RKO (cell line): ENCODE measurements at regions not wholly inside any gene's neighbourhood (a gene's known extent, or its start where the extent isn't known, plus 50 kb on each side); places are given as distances from the start of the nearest gene placed in this dataset.
"Not testable (repeated sequence)": the region's sequence is repeated elsewhere in the genome, so short reads cannot be mapped to it uniquely, and the experiment has no call there.

Experiments used
- DNase-seq: peaks from one replicate; pipeline ENCODE4 v3.0.0-alpha.2; 2016; ENCODE audit warnings: low spot score

- no peak for DNase-seq
Measured at GRCh38 chr22:45061332-45061731, 51.5 kb upstream of the PHF21B start.

GRCh38 chr22:45064313-45065278, 54.8 kb upstream of the PHF21B start:
- DNase-seq = peak; percentile 43

GRCh38 chr22:45065726-45066125, 55.9 kb upstream of the PHF21B start:
- DNase-seq = no peak

GRCh38 chr22:45067731-45068130, 57.9 kb upstream of the PHF21B start:
- DNase-seq = no peak

GRCh38 chr22:45069925-45070324, 60.1 kb upstream of the PHF21B start:
- DNase-seq = no peak

GRCh38 chr22:45071618-45072017, 61.8 kb upstream of the PHF21B start:
- no peak for DNase-seq

GRCh38 chr22:45072322-45072903, 62.6 kb upstream of the PHF21B start:
- DNase-seq = peak; percentile 77

- DNase-seq = no peak
Measured at GRCh38 chr22:45073064-45073463, 63.3 kb upstream of the PHF21B start.

- no peak for DNase-seq
Measured at GRCh38 chr22:45077286-45077685, 67.5 kb upstream of the PHF21B start.

GRCh38 chr22:45077826-45078334, 68.1 kb upstream of the PHF21B start:
- DNase-seq = no peak

- no peak for DNase-seq
Measured at GRCh38 chr22:45082795-45083194, 73.0 kb upstream of the PHF21B start.

GRCh38 chr22:45083659-45084305, 74.0 kb upstream of the PHF21B start:
- DNase-seq = peak; percentile 61

- no peak for DNase-seq
Measured at GRCh38 chr22:45084400-45084920, 74.7 kb upstream of the PHF21B start.

- no peak for DNase-seq
Measured at GRCh38 chr22:45087802-45088201, 75.9 kb upstream of the NUP50 start.

- DNase-seq = no peak
Measured at GRCh38 chr22:45088576-45088975, 75.1 kb upstream of the NUP50 start.

GRCh38 chr22:45090497-45090910, 73.2 kb upstream of the NUP50 start:
- no peak for DNase-seq

- no peak for DNase-seq
Measured at GRCh38 chr22:45091254-45091854, 72.4 kb upstream of the NUP50 start.

GRCh38 chr22:45091875-45092274, 71.8 kb upstream of the NUP50 start:
- DNase-seq = not testable (repeated sequence)

GRCh38 chr22:45092644-45093043, 71.1 kb upstream of the NUP50 start:
- DNase-seq = no peak

GRCh38 chr22:45093609-45094008, 70.1 kb upstream of the NUP50 start:
- DNase-seq = no peak

GRCh38 chr22:45094081-45094720, 69.5 kb upstream of the NUP50 start:
- DNase-seq = no peak

- no peak for DNase-seq
Measured at GRCh38 chr22:45094825-45095224, 68.9 kb upstream of the NUP50 start.
